Thyroid gland (tissue), 4 donors: ENCODE measurements at regions not wholly inside any gene's neighbourhood (a gene's known extent, or its start where the extent isn't known, plus 50 kb on each side); places are given as distances from the start of the nearest gene placed in this dataset.

ENCODE experiments used
- DNase-seq, 2 donors: peaks; one replicate each; pipeline ENCODE4 v3.0.0-alpha.2; 2019
- H3K27ac ChIP-seq, 3 donors: fragments of 200-600 bp; sonication (generic); 1 replicate in 2 of 3; 2 replicates in 1 of 3; pipeline ENCODE4 v1.5.1; 2016 to 2019; ENCODE audit warnings: mild to moderate bottlenecking in 1 of 3, moderate library complexity in 1 of 3
- H3K27me3 ChIP-seq: fragments of 200-600 bp; sonication (generic); one replicate; pipeline ENCODE4 v1.5.1; 2019
- H3K36me3 ChIP-seq, 2 donors: fragments of 200-600 bp; sonication (generic); one replicate each; pipeline ENCODE4 v1.5.1; 2016 to 2019
- H3K4me1 ChIP-seq, 2 donors: fragments of 200-600 bp; sonication (generic); one replicate each; pipeline ENCODE4 v1.5.1; 2017 to 2019
- H3K4me3 ChIP-seq, 3 donors: fragments of 200-600 bp; sonication (generic); replicated peaks in 1 of 3; 1 replicate in 2 of 3; 2 replicates in 1 of 3; pipeline ENCODE4 v1.5.1; 2016; ENCODE audit warnings: mild to moderate bottlenecking in 1 of 3
- H3K9me3 ChIP-seq: fragments of 200-600 bp; sonication (generic); one replicate; pipeline ENCODE4 v1.5.1; 2017
- POLR2A ChIP-seq, 2 donors: fragments of 450-650 bp; IDR thresholded peaks; one replicate each; pipeline ENCODE4 v1.6.1; 2017; ENCODE audit warnings: antibody characterized with exemption in 2 of 2, mild to moderate bottlenecking in 2 of 2, moderate library complexity in 1 of 2
- WGBS, 2 donors: methylation state at CpG; one replicate each; pipeline ENCODE4 v1.1.5; 2017; 5-methylcytosine and 5-hydroxymethylcytosine counted together
- intact Hi-C: fragments of 100-400 bp; cut with DNase I; formaldehyde crosslinking; loops from one replicate; pipeline ENCODE4 v1.15.1; 2023
- TF ChIP-seq, protein P1 (sequence below), 6 experiments: fragments of 200-600 bp in 3 of 6; fragments of 450-650 bp in 3 of 6; sonication (generic) in 3 of 6; IDR thresholded peaks; one replicate each; pipeline ENCODE4 v1.5.1; 2016 to 2019; ENCODE audit warnings: antibody characterized with exemption in 6 of 6, mild to moderate bottlenecking in 2 of 6, inconsistent platforms in 1 of 6, moderate library complexity in 1 of 6

DNA sequence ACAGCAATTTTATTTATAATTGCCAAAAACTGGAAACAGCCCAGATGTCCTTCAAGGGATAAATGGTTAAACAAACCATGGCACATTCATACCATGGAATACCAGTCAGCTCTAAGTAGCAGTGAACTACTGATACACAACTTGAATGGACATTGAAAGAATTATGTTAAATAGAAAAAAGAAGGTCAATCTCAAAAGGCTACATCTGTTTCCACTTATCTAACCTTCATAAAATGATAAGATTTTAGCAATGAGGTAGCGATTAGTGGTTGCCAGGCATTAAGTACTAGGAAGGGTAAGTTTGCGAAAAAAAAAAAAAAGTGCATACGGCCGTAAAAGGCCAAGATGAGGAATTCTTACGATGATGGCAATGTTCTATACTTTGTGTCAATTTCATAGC lies 738.7 kb upstream of the ANO3 start:
- no peak for TF ChIP-seq POLR2A (IDR thresholded peaks at IDR 0.05)
- TF ChIP-seq, protein P1, sequence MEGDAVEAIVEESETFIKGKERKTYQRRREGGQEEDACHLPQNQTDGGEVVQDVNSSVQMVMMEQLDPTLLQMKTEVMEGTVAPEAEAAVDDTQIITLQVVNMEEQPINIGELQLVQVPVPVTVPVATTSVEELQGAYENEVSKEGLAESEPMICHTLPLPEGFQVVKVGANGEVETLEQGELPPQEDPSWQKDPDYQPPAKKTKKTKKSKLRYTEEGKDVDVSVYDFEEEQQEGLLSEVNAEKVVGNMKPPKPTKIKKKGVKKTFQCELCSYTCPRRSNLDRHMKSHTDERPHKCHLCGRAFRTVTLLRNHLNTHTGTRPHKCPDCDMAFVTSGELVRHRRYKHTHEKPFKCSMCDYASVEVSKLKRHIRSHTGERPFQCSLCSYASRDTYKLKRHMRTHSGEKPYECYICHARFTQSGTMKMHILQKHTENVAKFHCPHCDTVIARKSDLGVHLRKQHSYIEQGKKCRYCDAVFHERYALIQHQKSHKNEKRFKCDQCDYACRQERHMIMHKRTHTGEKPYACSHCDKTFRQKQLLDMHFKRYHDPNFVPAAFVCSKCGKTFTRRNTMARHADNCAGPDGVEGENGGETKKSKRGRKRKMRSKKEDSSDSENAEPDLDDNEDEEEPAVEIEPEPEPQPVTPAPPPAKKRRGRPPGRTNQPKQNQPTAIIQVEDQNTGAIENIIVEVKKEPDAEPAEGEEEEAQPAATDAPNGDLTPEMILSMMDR (IDR thresholded peaks at IDR 0.05): no peak
- 87 to 88% methylated on average over 5 of the region's 5 CpGs for WGBS, 2 donors
- DNase-seq: no peak

DNA sequence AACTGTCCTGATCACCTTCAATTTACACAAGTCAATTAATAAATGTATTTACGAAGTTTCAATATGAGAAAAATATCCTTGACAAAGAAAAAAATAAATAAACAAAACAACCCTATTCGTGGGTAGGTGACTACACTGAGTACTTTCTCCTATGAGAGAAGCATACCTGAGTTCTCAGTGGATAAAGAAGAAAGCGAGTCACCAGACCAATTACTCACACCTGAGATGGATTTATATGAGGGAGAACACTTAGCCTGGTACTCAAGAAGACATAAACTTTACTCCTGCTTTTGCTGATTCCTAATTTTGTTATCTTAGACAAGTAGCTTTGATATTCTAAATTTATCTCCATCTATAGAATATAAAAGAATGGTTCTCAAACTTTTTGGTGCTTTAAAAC lies 735.2 kb upstream of the ANO3 start:
- WGBS, 2 donors: 85% methylated on average over 3 of the region's 3 CpGs
- no peaks in the 10 kb centered on the region for H3K9me3 ChIP-seq
- no peaks in the 10 kb centered on the region for H3K4me1 ChIP-seq
- DNase-seq: no peak
- TF ChIP-seq, protein P1 (IDR thresholded peaks at IDR 0.05): no peak
- TF ChIP-seq POLR2A (IDR thresholded peaks at IDR 0.05): no peak
- no peak overlapping the region for H3K27ac ChIP-seq
- no peaks in the 10 kb centered on the region for H3K27me3 ChIP-seq
- H3K36me3 ChIP-seq: no peaks in the 10 kb centered on the region
- intact Hi-C loops: no loop called here
- no peak overlapping the region for H3K4me3 ChIP-seq

More for the DNA sequence above, 738.7 kb upstream of the ANO3 start:
- Histone ChIP-seq H3K4me3 (no peak overlapping the region), H3K27ac (no peak overlapping the region), H3K27me3 (no peaks in the 10 kb centered on the region), H3K9me3 (no peaks in the 10 kb centered on the region), H3K36me3 (no peaks in the 10 kb centered on the region), H3K4me1 (no peaks in the 10 kb centered on the region)
- intact Hi-C loops: no loop called here

DNA sequence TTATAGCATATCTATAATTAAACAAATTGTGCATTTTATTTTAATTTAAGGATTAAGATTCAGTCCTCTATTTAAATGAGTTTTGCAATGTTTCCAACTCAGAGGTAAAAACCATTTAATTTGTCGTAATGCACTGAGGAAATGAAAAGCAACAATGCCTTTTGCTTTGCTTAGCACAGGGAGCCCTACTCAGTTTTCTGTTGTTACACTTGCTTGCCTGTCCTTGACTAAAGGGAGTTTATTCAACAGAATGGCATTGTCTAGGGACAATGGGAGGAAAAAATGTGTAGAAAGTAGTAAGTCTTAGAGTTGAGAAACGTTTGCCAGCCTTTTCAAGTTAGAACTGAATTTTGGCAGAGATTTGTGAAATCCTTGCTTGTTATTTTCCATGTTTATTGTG lies 734.2 kb upstream of the ANO3 start:
- H3K27ac ChIP-seq: no peak overlapping the region
- intact Hi-C loops: no loop called here
- H3K36me3 ChIP-seq: no peaks in the 10 kb centered on the region
- no peaks in the 10 kb centered on the region for H3K9me3 ChIP-seq
- WGBS, 2 donors: 19 to 34% methylated on average over 2 of the region's 2 CpGs
- H3K4me1 ChIP-seq: no peaks in the 10 kb centered on the region
- no peak for TF ChIP-seq POLR2A (IDR thresholded peaks at IDR 0.05)
- TF ChIP-seq, protein P1 (IDR thresholded peaks at IDR 0.05): no peak
- no peak overlapping the region for H3K4me3 ChIP-seq
- no peak for DNase-seq
- H3K27me3 ChIP-seq: no peaks in the 10 kb centered on the region

DNA sequence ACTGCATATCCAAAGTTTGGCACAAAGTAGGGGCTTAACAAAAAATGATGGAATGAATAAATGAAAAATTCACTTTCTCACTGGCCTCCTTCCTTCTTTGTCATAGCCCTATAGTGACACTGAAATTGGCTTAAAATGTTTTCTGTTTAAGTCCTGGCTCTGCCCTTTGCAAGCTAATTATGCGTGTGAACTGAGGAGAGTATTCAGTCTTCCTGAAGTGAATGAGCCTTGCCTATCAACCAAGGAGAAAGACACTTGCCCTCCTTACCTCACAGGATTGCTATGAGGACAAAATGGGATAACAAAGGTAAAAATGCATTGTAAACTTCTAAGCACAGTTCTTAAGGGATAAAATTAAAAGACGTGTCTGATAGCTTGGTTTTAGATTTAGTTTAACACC lies 729.8 kb upstream of the ANO3 start:
- intact Hi-C loops: no loop called here
- TF ChIP-seq POLR2A (IDR thresholded peaks at IDR 0.05): no peak
- TF ChIP-seq, protein P1 (IDR thresholded peaks at IDR 0.05): no peak
- 76 to 80% methylated on average over 2 of the region's 2 CpGs for WGBS, 2 donors
- H3K27ac ChIP-seq: no peak overlapping the region
- H3K27me3 ChIP-seq: no peaks in the 10 kb centered on the region
- H3K36me3 ChIP-seq: no peaks in the 10 kb centered on the region
- H3K4me3 ChIP-seq: no peak overlapping the region
- no peaks in the 10 kb centered on the region for H3K4me1 ChIP-seq
- no peaks in the 10 kb centered on the region for H3K9me3 ChIP-seq
- no peak for DNase-seq

DNA sequence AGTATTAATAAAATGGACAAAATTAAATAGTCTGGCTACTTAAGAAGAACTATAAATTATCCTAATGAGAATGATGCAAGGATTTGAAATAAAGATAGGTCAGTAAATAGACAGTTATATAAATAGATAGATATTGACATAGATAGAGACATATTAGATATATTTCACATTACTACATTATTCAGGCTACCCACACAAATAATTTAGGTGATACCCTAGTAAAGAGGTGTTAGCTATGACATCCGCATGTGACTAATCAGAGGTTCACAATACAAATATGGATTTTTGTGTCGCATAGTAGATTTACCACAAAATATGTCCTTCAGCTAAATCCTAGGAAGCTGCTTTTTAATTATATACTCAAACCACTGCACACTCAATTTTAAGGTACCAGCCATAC lies 729.0 kb upstream of the ANO3 start:
- no peak overlapping the region for H3K4me3 ChIP-seq
- H3K27me3 ChIP-seq: no peaks in the 10 kb centered on the region
- 93 to 98% methylated on average over 2 of the region's 2 CpGs for WGBS, 2 donors
- H3K27ac ChIP-seq: no peak overlapping the region
- H3K36me3 ChIP-seq: no peaks in the 10 kb centered on the region
- intact Hi-C loops: no loop called here
- no peaks in the 10 kb centered on the region for H3K4me1 ChIP-seq
- TF ChIP-seq POLR2A (IDR thresholded peaks at IDR 0.05): no peak
- TF ChIP-seq, protein P1 (IDR thresholded peaks at IDR 0.05): no peak
- H3K9me3 ChIP-seq: no peaks in the 10 kb centered on the region
- DNase-seq: no peak
